ENCODE measurements at regions not wholly inside any gene's neighbourhood (a gene's known extent, or its start where the extent isn't known, plus 50 kb on each side); places are given as distances from the start of the nearest gene placed in this dataset.

- ChIA-PET CTCF (no interaction called here), POLR2A (no interaction called here), RAD21 (ENCODE audit: low non-redundant PET in 1 of 2, low total read pairs in 2 of 2, uncharacterized antibody in 2 of 2, unreplicated experiment in 2 of 2) (no interaction called here)
- no peak overlapping the region for H3K4me2 ChIP-seq (ENCODE audit: low read length)
- no peaks in the 10 kb centered on the region for H3K36me3 ChIP-seq (ENCODE audit: control insufficient read depth in 1 of 2, insufficient read depth in 2 of 2, low read length in 2 of 2)
- no peaks in the 10 kb centered on the region for H3K9me3 ChIP-seq (ENCODE audit: control insufficient read depth in 1 of 2, insufficient read depth in 1 of 2, low read depth in 1 of 2, low read length in 2 of 2)
- no peak for TF ChIP-seq YY1 (IDR thresholded peaks at IDR 0.05; ENCODE audit: extremely low read depth, insufficient replicate concordance, low read depth, low read length)
- no peak for TF ChIP-seq CTCF (IDR thresholded peaks at IDR 0.05 in 2 of 3, conservative IDR thresholded peaks at IDR 0.05 in 1 of 3; ENCODE audit: borderline replicate concordance in 1 of 3, insufficient read depth in 1 of 3, low read depth in 2 of 3, low read length in 2 of 3)
- no peak for TF ChIP-seq POLR2A (IDR thresholded peaks at IDR 0.05; ENCODE audit: borderline replicate concordance, extremely low read depth, insufficient read depth, insufficient read length)
- no peak for TF ChIP-seq FOSL1 (IDR thresholded peaks at IDR 0.05; ENCODE audit: low read depth)
- no peak for TF ChIP-seq ZFX (IDR thresholded peaks at IDR 0.05)
- TF ChIP-seq MAX (IDR thresholded peaks at IDR 0.05): no peak
- no peak for TF ChIP-seq SIN3A (IDR thresholded peaks at IDR 0.05; ENCODE audit: low read depth)
- no peak for TF ChIP-seq EZH2phosphoT487 (IDR thresholded peaks at IDR 0.05; ENCODE audit: borderline replicate concordance)
- no peak for TF ChIP-seq TCF7L2 (IDR thresholded peaks at IDR 0.05; ENCODE audit: borderline replicate concordance, extremely low read depth, insufficient read depth, insufficient read length)
- TF ChIP-seq EZH2 (IDR thresholded peaks at IDR 0.05): no peak
- TF ChIP-seq CEBPB (IDR thresholded peaks at IDR 0.05; ENCODE audit: low read depth): no peak
- no peak for TF ChIP-seq POLR2AphosphoS5 (IDR thresholded peaks at IDR 0.05; ENCODE audit: low read depth, low read length)
- no peak for ATAC-seq
- no peak overlapping the region for H2AFZ ChIP-seq (ENCODE audit: low read depth, low read length, poor library complexity, severe bottlenecking)
- H3K9ac ChIP-seq (ENCODE audit: low read length): no peak overlapping the region
- H3K4me1 ChIP-seq (ENCODE audit: control insufficient read depth in 1 of 2, insufficient read depth in 2 of 2, low read length in 2 of 2): no peaks in the 10 kb centered on the region
- no peaks in the 10 kb centered on the region for H3K79me2 ChIP-seq (ENCODE audit: insufficient read depth, low read length)
- H3K4me3 ChIP-seq (replicated peaks in 1 of 2; ENCODE audit: low read depth in 1 of 2, low read length in 2 of 2): no peak overlapping the region
- H3K9me2 ChIP-seq (ENCODE audit: insufficient read depth): no peaks in the 10 kb centered on the region
- H4K20me1 ChIP-seq (ENCODE audit: insufficient read depth): no peaks in the 10 kb centered on the region
- intact Hi-C loops (cut with micrococcal nuclease): no loop called here
- H3K27me3 ChIP-seq (ENCODE audit: insufficient read depth, low read length): no peaks in the 10 kb centered on the region; the same call in 1 of the 2 replicates
- no peak for DNase-seq (ENCODE audit: low read depth, low spot score)
- H3K27ac ChIP-seq (ENCODE audit: low read depth, low read length): no peak overlapping the region
- no TSS peak for BruUV-seq (replicated peaks)
Measured at GRCh38 chr11:95461348-95461747, 230.3 kb upstream of the SESN3 start.

All from HCT116 (cell line).